H54 (cell line): ENCODE measurements at regions not wholly inside any gene's neighbourhood (a gene's known extent, or its start where the extent isn't known, plus 50 kb on each side); places are given as distances from the start of the nearest gene placed in this dataset.

Experiments used
- DNase-seq: peaks from one replicate; pipeline ENCODE4 v3.0.0; 2011; ENCODE audit warnings: low spot score, mixed read lengths; ENCODE audit not compliant: insufficient read length
- FAIRE-seq: peaks from 3 replicates; lab custom pipeline; 2011; peaks lifted over from hg19 to GRCh38; lab: Jason Lieb, UNC
- POLR2A ChIP-seq: IDR thresholded peaks from 2 replicates; pipeline ENCODE4 v1.6.1; 2011; ENCODE audit warnings: low read depth, mild to moderate bottlenecking, low read length

- FAIRE-seq, result no peak
- DNase-seq, result no peak
- TF ChIP-seq POLR2A, result no peak
These were observed 677.9 kb upstream of the SEMA6A start for GRCh38 chr5:117252566-117252965.

- DNase-seq, result no peak
- no peak for TF ChIP-seq POLR2A
- FAIRE-seq, result no peak
These were observed 674.6 kb upstream of the SEMA6A start for GRCh38 chr5:117249086-117249815.

- DNase-seq, result no peak
- no peak for FAIRE-seq
- TF ChIP-seq POLR2A, result no peak
These were observed 671.8 kb upstream of the SEMA6A start for GRCh38 chr5:117246424-117246823.

- no peak for FAIRE-seq
- TF ChIP-seq POLR2A, result no peak
- no peak for DNase-seq
These were observed 670.5 kb upstream of the SEMA6A start for GRCh38 chr5:117245130-117245529.

GRCh38 chr5:117242028-117242427 lies 667.4 kb upstream of the SEMA6A start:
- FAIRE-seq, result no peak

GRCh38 chr5:117236941-117237340 lies 662.3 kb upstream of the SEMA6A start:
- DNase-seq (no peak), FAIRE-seq (no peak)
- TF ChIP-seq POLR2A, result no peak

More at GRCh38 chr5:117242028-117242427, 667.4 kb upstream of the SEMA6A start:
- no peak for DNase-seq
- TF ChIP-seq POLR2A, result no peak

- FAIRE-seq (no peak), DNase-seq (no peak)
- no peak for TF ChIP-seq POLR2A
These were observed 661.2 kb upstream of the SEMA6A start for GRCh38 chr5:117235786-117236185.

GRCh38 chr5:117230375-117230774 lies 655.8 kb upstream of the SEMA6A start:
- DNase-seq (no peak), FAIRE-seq (no peak)
- no peak for TF ChIP-seq POLR2A

GRCh38 chr5:117220730-117221129 lies 646.1 kb upstream of the SEMA6A start:
- TF ChIP-seq POLR2A, result no peak
- no peak for DNase-seq
- no peak for FAIRE-seq

GRCh38 chr5:117218789-117219188 lies 644.2 kb upstream of the SEMA6A start:
- no peak for TF ChIP-seq POLR2A
- DNase-seq (no peak), FAIRE-seq (no peak)

GRCh38 chr5:117212866-117213265 lies 638.2 kb upstream of the SEMA6A start:
- FAIRE-seq (no peak), DNase-seq (no peak)
- no peak for TF ChIP-seq POLR2A

- no peak for TF ChIP-seq POLR2A
- FAIRE-seq (no peak), DNase-seq (no peak)
These were observed 636.2 kb upstream of the SEMA6A start for GRCh38 chr5:117210796-117211195.

- no peak for FAIRE-seq
- TF ChIP-seq POLR2A, result no peak
- no peak for DNase-seq
These were observed 634.9 kb upstream of the SEMA6A start for GRCh38 chr5:117209479-117209878.

- FAIRE-seq (no peak), DNase-seq (no peak)
- no peak for TF ChIP-seq POLR2A
These were observed 632.6 kb upstream of the SEMA6A start for GRCh38 chr5:117207088-117207668.

GRCh38 chr5:117205894-117206293 lies 631.3 kb upstream of the SEMA6A start:
- FAIRE-seq (no peak), DNase-seq (no peak)
- no peak for TF ChIP-seq POLR2A
